HEK293T (cell line): ENCODE measurements at regions not wholly inside any gene's neighbourhood (a gene's known extent, or its start where the extent isn't known, plus 50 kb on each side); places are given as distances from the start of the nearest gene placed in this dataset.

Source experiments
- CTCF ChIA-PET: fragments of 350-600 bp; formaldehyde crosslinking; extraction: SDS; loops from one replicate; lab custom pipeline; 2021; ENCODE audit warnings: antibody characterized with exemption, inconsistent platforms; lab: Yijun Ruan, JAX
- POLR2A ChIA-PET: fragments of 350-600 bp; formaldehyde crosslinking; extraction: SDS; loops from one replicate; lab custom pipeline; 2020; ENCODE audit warnings: antibody characterized with exemption, inconsistent platforms; lab: Yijun Ruan, JAX
- DNase-seq: peaks from one replicate; pipeline ENCODE4 v3.0.0; 2012; ENCODE audit warnings: mixed read lengths; ENCODE audit errors: extremely low spot score
- ARNT ChIP-seq: fragments of 450-650 bp; IDR thresholded peaks from 2 replicates; pipeline ENCODE4 v1.6.1; 2017; ENCODE audit warnings: mild to moderate bottlenecking
- BHLHE40 ChIP-seq: fragments of 450-650 bp; IDR thresholded peaks from 2 replicates; pipeline ENCODE4 v1.6.1; 2016; ENCODE audit warnings: mild to moderate bottlenecking, moderate library complexity, borderline replicate concordance
- CTBP1 ChIP-seq: fragments of 450-650 bp; IDR thresholded peaks from 2 replicates; pipeline ENCODE4 v1.6.1; 2016; ENCODE audit warnings: borderline replicate concordance
- ELF4 ChIP-seq: fragments of 450-650 bp; IDR thresholded peaks from 2 replicates; pipeline ENCODE4 v1.6.1; 2017; ENCODE audit warnings: antibody characterized with exemption
- FOXA1 ChIP-seq: fragments of 450-650 bp; IDR thresholded peaks from 2 replicates; pipeline ENCODE4 v1.6.1; 2016; ENCODE audit warnings: mild to moderate bottlenecking
- FOXK2 ChIP-seq: fragments of 450-650 bp; IDR thresholded peaks from 2 replicates; pipeline ENCODE4 v1.6.1; 2016; ENCODE audit warnings: mild to moderate bottlenecking
- FOXM1 ChIP-seq: fragments of 450-650 bp; IDR thresholded peaks from 2 replicates; pipeline ENCODE4 v1.6.1; 2017; ENCODE audit warnings: mild to moderate bottlenecking, borderline replicate concordance
- HDGF ChIP-seq: fragments of 450-650 bp; IDR thresholded peaks from 2 replicates; pipeline ENCODE4 v1.6.1; 2017; ENCODE audit warnings: antibody characterized with exemption, borderline replicate concordance
- L3MBTL2 ChIP-seq: fragments of 450-650 bp; conservative IDR thresholded peaks from 2 replicates; pipeline ENCODE4 v1.6.1; 2016; ENCODE audit warnings: mild to moderate bottlenecking
- LEF1 ChIP-seq: fragments of 450-650 bp; IDR thresholded peaks from 2 replicates; pipeline ENCODE4 v1.6.1; 2017; ENCODE audit warnings: mild to moderate bottlenecking, borderline replicate concordance
- NFRKB ChIP-seq: fragments of 450-650 bp; IDR thresholded peaks from 2 replicates; pipeline ENCODE4 v1.6.1; 2016; ENCODE audit warnings: mild to moderate bottlenecking, moderate library complexity
- PKNOX1 ChIP-seq: fragments of 450-650 bp; IDR thresholded peaks from 2 replicates; pipeline ENCODE4 v1.6.1; 2016
- SP1 ChIP-seq: fragments of 450-650 bp; IDR thresholded peaks from 2 replicates; pipeline ENCODE4 v1.6.1; 2017
- SUZ12 ChIP-seq: fragments of 450-650 bp; IDR thresholded peaks from 2 replicates; pipeline ENCODE4 v1.6.1; 2016; ENCODE audit warnings: mild to moderate bottlenecking
- TARDBP ChIP-seq: fragments of 450-650 bp; IDR thresholded peaks from 2 replicates; pipeline ENCODE4 v1.6.1; 2016
- ZNF384 ChIP-seq: fragments of 450-650 bp; IDR thresholded peaks from 2 replicates; pipeline ENCODE4 v1.6.1; 2016

GRCh38 chr12:72777806-72778205 is 505.6 kb downstream of the TRHDE start:
- no peak for TF ChIP-seq ELF4
- no peak for TF ChIP-seq PKNOX1
- TF ChIP-seq FOXK2, result no peak
- TF ChIP-seq FOXA1, result no peak
- TF ChIP-seq ARNT, result no peak
- no peak for TF ChIP-seq FOXM1
- no peak for TF ChIP-seq ZNF384
- TF ChIP-seq SP1, result no peak
- no peak for TF ChIP-seq CTBP1
- TF ChIP-seq BHLHE40, result no peak
- CTCF ChIA-PET, result no interaction called here
- POLR2A ChIA-PET, result no interaction called here
- no peak for DNase-seq

- TF ChIP-seq SUZ12 (no peak), ZNF384 (no peak), PKNOX1 (no peak), CTBP1 (no peak), FOXA1 (no peak)
- POLR2A ChIA-PET, result no interaction called here
- CTCF ChIA-PET, result no interaction called here
Observed at GRCh38 chr12:72790273-72790672, 518.1 kb downstream of the TRHDE start.

GRCh38 chr12:72792889-72793288 is 520.7 kb downstream of the TRHDE start:
- POLR2A ChIA-PET, result no interaction called here
- TF ChIP-seq SP1 (no peak), BHLHE40 (no peak), ELF4 (no peak), NFRKB (no peak), CTBP1 (no peak), LEF1 (no peak), FOXK2 (no peak), TARDBP (no peak), L3MBTL2 (no peak), FOXM1 (no peak), ARNT (no peak), ZNF384 (no peak), SUZ12 (no peak), HDGF (no peak), FOXA1 (no peak), PKNOX1 (no peak)
- no peak for DNase-seq
- CTCF ChIA-PET, result no interaction called here

More at GRCh38 chr12:72790273-72790672, 518.1 kb downstream of the TRHDE start:
- DNase-seq, result no peak

- no peak for DNase-seq
- TF ChIP-seq BHLHE40 (no peak), FOXA1 (no peak), FOXM1 (no peak), NFRKB (no peak), SUZ12 (no peak), L3MBTL2 (no peak), HDGF (no peak), TARDBP (no peak), CTBP1 (no peak), ELF4 (no peak), SP1 (no peak), LEF1 (no peak), ARNT (no peak), ZNF384 (no peak), FOXK2 (no peak)
- ChIA-PET POLR2A (no interaction called here), CTCF (no interaction called here)
Observed at GRCh38 chr12:72793796-72794195, 521.6 kb downstream of the TRHDE start.

- ChIA-PET POLR2A (no interaction called here), CTCF (no interaction called here)
- TF ChIP-seq L3MBTL2 (no peak), FOXM1 (no peak), BHLHE40 (no peak), LEF1 (no peak), SUZ12 (no peak), FOXA1 (no peak), PKNOX1 (no peak), FOXK2 (no peak), TARDBP (no peak), ARNT (no peak), ZNF384 (no peak), CTBP1 (no peak), SP1 (no peak)
- no peak for DNase-seq
Observed at GRCh38 chr12:72815421-72815820, 543.3 kb downstream of the TRHDE start.

- no peak for TF ChIP-seq NFRKB
- no peak for TF ChIP-seq ELF4
- TF ChIP-seq FOXK2, result no peak
- TF ChIP-seq ARNT, result no peak
- TF ChIP-seq L3MBTL2, result no peak
- TF ChIP-seq SP1, result no peak
- no peak for TF ChIP-seq HDGF
- TF ChIP-seq FOXM1, result no peak
- no peak for TF ChIP-seq TARDBP
- TF ChIP-seq ZNF384, result no peak
- TF ChIP-seq CTBP1, result no peak
- no peak for TF ChIP-seq FOXA1
- no peak for TF ChIP-seq BHLHE40
- no peak for TF ChIP-seq SUZ12
- no peak for TF ChIP-seq PKNOX1
- TF ChIP-seq LEF1, result no peak
- ChIA-PET POLR2A (no interaction called here), CTCF (no interaction called here)
- DNase-seq, result no peak
Observed at GRCh38 chr12:72828662-72829324, 556.6 kb downstream of the TRHDE start.
